ENCODE measurements at regions not wholly inside any gene's neighbourhood (a gene's known extent, or its start where the extent isn't known, plus 50 kb on each side); places are given as distances from the start of the nearest gene placed in this dataset.

- TF ChIP-seq ZBTB4 (CRISPR knock-in tag; IDR thresholded peaks at IDR 0.05) (no peak), HDAC6 (IDR thresholded peaks at IDR 0.05; ENCODE audit: unreplicated experiment) (no peak), CBX5 (IDR thresholded peaks at IDR 0.05; ENCODE audit: low read depth) (no peak), CBX3 (IDR thresholded peaks at IDR 0.05; ENCODE audit: borderline replicate concordance, low read depth) (no peak), POLR2A (IDR thresholded peaks at IDR 0.05; ENCODE audit: low read depth, low read length) (no peak), IRF5 (IDR thresholded peaks at IDR 0.05; ENCODE audit: borderline replicate concordance) (no peak), ATF2 (IDR thresholded peaks at IDR 0.05; ENCODE audit: low read length) (no peak), RFX5 (IDR thresholded peaks at IDR 0.05; ENCODE audit: low read depth, low read length) (no peak), CEBPB (IDR thresholded peaks at IDR 0.05; ENCODE audit: borderline replicate concordance in 1 of 2, low read depth in 2 of 2, low read length in 2 of 2) (no peak), LARP7 (IDR thresholded peaks at IDR 0.05) (no peak), CHD2 (IDR thresholded peaks at IDR 0.05; ENCODE audit: borderline replicate concordance, low read depth, low read length) (no peak), CEBPZ (IDR thresholded peaks at IDR 0.05; ENCODE audit: low read depth, low read length) (no peak)
These were observed 253.7 kb downstream of the EFCAB11 start (continued) for GRCh38 chr14:89700801-89701200.

Measured in GM12878 (cell line).